Neural progenitor cell (in vitro differentiated cells): ENCODE measurements at regions not wholly inside any gene's neighbourhood (a gene's known extent, or its start where the extent isn't known, plus 50 kb on each side); places are given as distances from the start of the nearest gene placed in this dataset.

Experiments used
- EZH2 ChIP-seq: fragments of 200-600 bp; sonication (generic); IDR thresholded peaks from 2 replicates; pipeline ENCODE4 v1.6.1; 2017; ENCODE audit warnings: antibody characterized with exemption, mild to moderate bottlenecking, moderate library complexity
- TF ChIP-seq, protein P1 (sequence below): fragments of 200-600 bp; sonication (generic); IDR thresholded peaks from 2 replicates; pipeline ENCODE4 v1.5.1; 2017; ENCODE audit warnings: antibody characterized with exemption, mild to moderate bottlenecking

DNA sequence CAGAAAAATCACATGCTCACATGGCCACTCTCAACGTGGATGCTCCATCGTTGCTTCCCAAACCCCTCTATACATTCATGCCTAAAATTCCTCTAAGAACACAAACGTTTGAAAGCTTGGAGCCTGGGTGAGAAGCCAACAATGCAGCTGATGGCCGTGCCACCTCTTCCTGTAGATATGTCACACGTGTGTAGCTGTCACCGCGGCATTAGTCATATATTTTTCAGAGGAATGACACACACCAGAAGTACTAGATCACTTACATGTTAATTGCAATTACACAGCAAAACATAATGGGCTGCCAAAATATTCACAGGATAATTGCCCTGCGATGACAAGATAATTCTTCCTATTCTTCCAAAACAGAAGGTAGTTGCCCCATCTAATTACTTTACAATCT lies 112.7 kb upstream of the BACE2 start:
- TF ChIP-seq, protein P1, sequence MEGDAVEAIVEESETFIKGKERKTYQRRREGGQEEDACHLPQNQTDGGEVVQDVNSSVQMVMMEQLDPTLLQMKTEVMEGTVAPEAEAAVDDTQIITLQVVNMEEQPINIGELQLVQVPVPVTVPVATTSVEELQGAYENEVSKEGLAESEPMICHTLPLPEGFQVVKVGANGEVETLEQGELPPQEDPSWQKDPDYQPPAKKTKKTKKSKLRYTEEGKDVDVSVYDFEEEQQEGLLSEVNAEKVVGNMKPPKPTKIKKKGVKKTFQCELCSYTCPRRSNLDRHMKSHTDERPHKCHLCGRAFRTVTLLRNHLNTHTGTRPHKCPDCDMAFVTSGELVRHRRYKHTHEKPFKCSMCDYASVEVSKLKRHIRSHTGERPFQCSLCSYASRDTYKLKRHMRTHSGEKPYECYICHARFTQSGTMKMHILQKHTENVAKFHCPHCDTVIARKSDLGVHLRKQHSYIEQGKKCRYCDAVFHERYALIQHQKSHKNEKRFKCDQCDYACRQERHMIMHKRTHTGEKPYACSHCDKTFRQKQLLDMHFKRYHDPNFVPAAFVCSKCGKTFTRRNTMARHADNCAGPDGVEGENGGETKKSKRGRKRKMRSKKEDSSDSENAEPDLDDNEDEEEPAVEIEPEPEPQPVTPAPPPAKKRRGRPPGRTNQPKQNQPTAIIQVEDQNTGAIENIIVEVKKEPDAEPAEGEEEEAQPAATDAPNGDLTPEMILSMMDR, result no peak
- TF ChIP-seq EZH2, result no peak
